A673 (cell line): ENCODE measurements at regions not wholly inside any gene's neighbourhood (a gene's known extent, or its start where the extent isn't known, plus 50 kb on each side); places are given as distances from the start of the nearest gene placed in this dataset.
A peak's percentile ranks its signal among the peaks of the same experiment; 100 is the strongest.

ENCODE experiments used
- BruUV-seq: library from RNA; stranded (reverse); fragments of 400-500 nt; replicated peaks from 2 replicates; lab custom pipeline; 2021; lab: Mats Ljungman, UMichigan
- CTCF ChIA-PET: fragments of 300-600 bp; sonication (Branson Sonifier 250); formaldehyde crosslinking; loops from one replicate; lab custom pipeline; 2022; ENCODE audit warnings: antibody characterized with exemption; lab: Charles Lee
- POLR2A ChIA-PET: fragments of 300-600 bp; sonication (Branson Sonifier 250); formaldehyde crosslinking; loops from one replicate; lab custom pipeline; 2022; ENCODE audit warnings: antibody characterized with exemption; ENCODE audit not compliant: low non-redundant PET; lab: Charles Lee
- DNase-seq: peaks from one replicate; pipeline ENCODE4 v3.0.0-alpha.2; 2015; ENCODE audit warnings: low spot score
- H3K27ac ChIP-seq: fragments of 200-600 bp; sonication (generic); 2 replicates; pipeline ENCODE4 v1.5.1; 2016; ENCODE audit warnings: mixed run types, low read depth, mild to moderate bottlenecking, mixed read lengths, antibody characterized with exemption, low read length; ENCODE audit not compliant: poor library complexity, severe bottlenecking
- H3K27me3 ChIP-seq: fragments of 200-600 bp; sonication (generic); replicated peaks from 2 replicates; pipeline ENCODE4 v1.6.1; 2017; ENCODE audit warnings: mixed run types, low read depth, mild to moderate bottlenecking, mixed read lengths, antibody characterized with exemption, low read length; ENCODE audit not compliant: insufficient read depth, poor library complexity
- H3K36me3 ChIP-seq: fragments of 200-600 bp; sonication (generic); 2 replicates; pipeline ENCODE4 v1.6.1; 2016; ENCODE audit warnings: mixed run types, mild to moderate bottlenecking, mixed read lengths, antibody characterized with exemption, low read length; ENCODE audit not compliant: insufficient read depth, poor library complexity, severe bottlenecking
- H3K4me1 ChIP-seq: fragments of 200-600 bp; sonication (generic); 2 replicates; pipeline ENCODE4 v1.6.1; 2017; ENCODE audit warnings: mixed run types, mild to moderate bottlenecking, mixed read lengths, antibody characterized with exemption, low read length; ENCODE audit not compliant: insufficient read depth, poor library complexity, severe bottlenecking
- H3K4me3 ChIP-seq: fragments of 200-600 bp; sonication (generic); 2 replicates; pipeline ENCODE4 v1.5.1; 2016; ENCODE audit warnings: low read depth, mixed run types, mild to moderate bottlenecking, mixed read lengths, low read length; ENCODE audit not compliant: poor library complexity, severe bottlenecking
- H3K9me3 ChIP-seq: fragments of 200-600 bp; sonication (generic); 2 replicates; pipeline ENCODE4 v1.6.1; 2016; ENCODE audit warnings: mixed run types, low read depth, mild to moderate bottlenecking, mixed read lengths, antibody characterized with exemption, low read length; ENCODE audit not compliant: poor library complexity, severe bottlenecking
- EZH2 ChIP-seq: fragments of 200-600 bp; sonication (generic); IDR thresholded peaks from 2 replicates; pipeline ENCODE4 v1.6.1; 2017; ENCODE audit warnings: borderline replicate concordance, low read depth, mild to moderate bottlenecking, mixed read lengths, antibody characterized with exemption, low read length; ENCODE audit not compliant: poor library complexity, severe bottlenecking
- intact Hi-C: fragments of 100-400 bp; cut with micrococcal nuclease; formaldehyde crosslinking; loops from one replicate; pipeline ENCODE4 v1.10.0; 2022; ENCODE audit not compliant: unreplicated experiment
- TF ChIP-seq, protein P1 (sequence below): fragments of 300-800, 200-600 bp; sonication (generic); conservative IDR thresholded peaks from 2 replicates; pipeline ENCODE4 v1.5.1; 2017; ENCODE audit warnings: low read depth, mild to moderate bottlenecking, antibody characterized with exemption, low read length, moderate library complexity, mixed read lengths

- ChIA-PET POLR2A (no interaction called here), CTCF (interaction anchor here (0.5 to 0.6 kb wide), 2 partner anchors 357 to 416 kb away, joined by 4 read pairs; no protein-coding TSS in a partner anchor)
- DNase-seq = peak; percentile 62
- H3K27ac ChIP-seq = no peak overlapping the region
- H3K4me3 ChIP-seq = no peak overlapping the region
- H3K9me3 ChIP-seq = no peaks in the 10 kb centered on the region
- intact Hi-C loops = loop anchor here (1.0 to 10.0 kb wide), 5 partner anchors 151 to 1375 kb away; no protein-coding TSS in a partner anchor
- no peaks in the 10 kb centered on the region for H3K36me3 ChIP-seq
- TF ChIP-seq EZH2 = no peak
- TF ChIP-seq, protein P1, sequence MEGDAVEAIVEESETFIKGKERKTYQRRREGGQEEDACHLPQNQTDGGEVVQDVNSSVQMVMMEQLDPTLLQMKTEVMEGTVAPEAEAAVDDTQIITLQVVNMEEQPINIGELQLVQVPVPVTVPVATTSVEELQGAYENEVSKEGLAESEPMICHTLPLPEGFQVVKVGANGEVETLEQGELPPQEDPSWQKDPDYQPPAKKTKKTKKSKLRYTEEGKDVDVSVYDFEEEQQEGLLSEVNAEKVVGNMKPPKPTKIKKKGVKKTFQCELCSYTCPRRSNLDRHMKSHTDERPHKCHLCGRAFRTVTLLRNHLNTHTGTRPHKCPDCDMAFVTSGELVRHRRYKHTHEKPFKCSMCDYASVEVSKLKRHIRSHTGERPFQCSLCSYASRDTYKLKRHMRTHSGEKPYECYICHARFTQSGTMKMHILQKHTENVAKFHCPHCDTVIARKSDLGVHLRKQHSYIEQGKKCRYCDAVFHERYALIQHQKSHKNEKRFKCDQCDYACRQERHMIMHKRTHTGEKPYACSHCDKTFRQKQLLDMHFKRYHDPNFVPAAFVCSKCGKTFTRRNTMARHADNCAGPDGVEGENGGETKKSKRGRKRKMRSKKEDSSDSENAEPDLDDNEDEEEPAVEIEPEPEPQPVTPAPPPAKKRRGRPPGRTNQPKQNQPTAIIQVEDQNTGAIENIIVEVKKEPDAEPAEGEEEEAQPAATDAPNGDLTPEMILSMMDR = peak; percentile 84
- peaks cover 23% of the 10 kb centered on the region for H3K4me1 ChIP-seq
- BruUV-seq = no TSS peak
- no peaks in the 10 kb centered on the region for H3K27me3 ChIP-seq
These were observed 166.7 kb downstream of the ADGRL4 start for GRCh38 chr1:78839704-78840277.
